Inferior parietal cortex (tissue), 1 donor: ENCODE measurements at regions not wholly inside any gene's neighbourhood (a gene's known extent, or its start where the extent isn't known, plus 50 kb on each side); places are given as distances from the start of the nearest gene placed in this dataset.

ENCODE experiments used
- DNase-seq: peaks from one replicate; pipeline ENCODE4 v3.0.0-alpha.2; 2016; ENCODE audit errors: extremely low spot score

GRCh38 chr3:18080198-18080689 lies 337.8 kb upstream of the TBC1D5 start:
- no peak for DNase-seq

- DNase-seq: no peak
Observed at GRCh38 chr3:18079739-18080138, 337.3 kb upstream of the TBC1D5 start.

- DNase-seq: no peak
Observed at GRCh38 chr3:18079062-18079461, 336.6 kb upstream of the TBC1D5 start.

GRCh38 chr3:18077128-18077840 lies 334.9 kb upstream of the TBC1D5 start:
- DNase-seq: no peak

- no peak for DNase-seq
Observed at GRCh38 chr3:18076301-18076700, 333.9 kb upstream of the TBC1D5 start.

GRCh38 chr3:18075799-18076198 lies 333.4 kb upstream of the TBC1D5 start:
- DNase-seq: no peak

GRCh38 chr3:18071833-18072232 lies 329.4 kb upstream of the TBC1D5 start:
- DNase-seq: no peak

- DNase-seq: no peak
Observed at GRCh38 chr3:18070944-18071343, 328.5 kb upstream of the TBC1D5 start.

GRCh38 chr3:18070231-18070630 lies 327.8 kb upstream of the TBC1D5 start:
- DNase-seq: no peak

GRCh38 chr3:18069568-18069967 lies 327.1 kb upstream of the TBC1D5 start:
- DNase-seq: no peak

GRCh38 chr3:18066899-18067582 lies 324.6 kb upstream of the TBC1D5 start:
- DNase-seq: no peak

GRCh38 chr3:18064586-18064985 lies 322.2 kb upstream of the TBC1D5 start:
- DNase-seq: no peak

GRCh38 chr3:18062657-18063025 lies 320.2 kb upstream of the TBC1D5 start:
- no peak for DNase-seq

GRCh38 chr3:18061737-18062656 lies 319.6 kb upstream of the TBC1D5 start:
- no peak for DNase-seq

- DNase-seq: no peak
Observed at GRCh38 chr3:18058666-18059065, 316.2 kb upstream of the TBC1D5 start.

- no peak for DNase-seq
Observed at GRCh38 chr3:18057471-18058091, 315.1 kb upstream of the TBC1D5 start.

GRCh38 chr3:18054625-18055024 lies 312.2 kb upstream of the TBC1D5 start:
- no peak for DNase-seq

- DNase-seq: no peak
Observed at GRCh38 chr3:18051306-18051705, 308.9 kb upstream of the TBC1D5 start.

GRCh38 chr3:18049096-18049495 lies 306.7 kb upstream of the TBC1D5 start:
- peak; percentile 61 for DNase-seq

GRCh38 chr3:18047052-18047451 lies 304.6 kb upstream of the TBC1D5 start:
- no peak for DNase-seq

- DNase-seq: no peak
Observed at GRCh38 chr3:18046131-18046915, 303.9 kb upstream of the TBC1D5 start.
